ENCODE measurements at regions not wholly inside any gene's neighbourhood (a gene's known extent, or its start where the extent isn't known, plus 50 kb on each side); places are given as distances from the start of the nearest gene placed in this dataset.
"Not testable (repeated sequence)": the region's sequence is repeated elsewhere in the genome, so short reads cannot be mapped to it uniquely, and the experiment has no call there.

GRCh38 chr14:59004012-59004411, 184.5 kb upstream of the DAAM1 start:
- no peak overlapping the region for H3K27ac ChIP-seq (replicated peaks in 1 of 4)
- intact Hi-C loops (cut with DNase I): no loop called here
- no peaks in the 10 kb centered on the region for H3K36me3 ChIP-seq
- H3K9me3 ChIP-seq: no peaks in the 10 kb centered on the region
- TF ChIP-seq EP300 (IDR thresholded peaks at IDR 0.05) (no peak), CTCF (IDR thresholded peaks at IDR 0.05) (no peak), POLR2A (IDR thresholded peaks at IDR 0.05; ENCODE audit: low read depth) (no peak), POLR2AphosphoS5 (IDR thresholded peaks at IDR 0.05) (no peak)
- H3K27me3 ChIP-seq: no peaks in the 10 kb centered on the region
- 95% methylated on average over 2 of the region's 2 CpGs for WGBS
- no peaks in the 10 kb centered on the region for H3K4me1 ChIP-seq
- no peak for DNase-seq (ENCODE audit: extremely low spot score)
- no peak overlapping the region for H3K4me3 ChIP-seq

GRCh38 chr14:59006179-59006578, 182.3 kb upstream of the DAAM1 start:
- H3K27ac ChIP-seq (replicated peaks in 1 of 4); DNase-seq (ENCODE audit: extremely low spot score); H3K36me3 ChIP-seq; H3K9me3 ChIP-seq; intact Hi-C loops (cut with DNase I); H3K27me3 ChIP-seq; H3K4me3 ChIP-seq; H3K4me1 ChIP-seq: not testable (repeated sequence)
- WGBS: 77% methylated on average over 4 of the region's 4 CpGs

- intact Hi-C loops (cut with DNase I): no loop called here
- TF ChIP-seq POLR2A (IDR thresholded peaks at IDR 0.05; ENCODE audit: low read depth) (no peak), CTCF (IDR thresholded peaks at IDR 0.05) (no peak), POLR2AphosphoS5 (IDR thresholded peaks at IDR 0.05) (no peak), EP300 (IDR thresholded peaks at IDR 0.05) (no peak)
Observed at GRCh38 chr14:59009967-59010366, 178.5 kb upstream of the DAAM1 start.

GRCh38 chr14:59013672-59014298, 174.7 kb upstream of the DAAM1 start:
- WGBS: 90% methylated on average over 7 of the region's 7 CpGs
- Histone ChIP-seq H3K4me1 (no peaks in the 10 kb centered on the region), H3K27me3 (peaks cover 0 to 4% (median 0%) of the 10 kb centered on the region in 4 donors), H3K27ac (replicated peaks in 1 of 4) (no peak overlapping the region), H3K36me3 (no peaks in the 10 kb centered on the region), H3K9me3 (peaks cover 0 to 29% (median 20%) of the 10 kb centered on the region in 4 donors), H3K4me3 (no peak overlapping the region)
- TF ChIP-seq POLR2AphosphoS5 (IDR thresholded peaks at IDR 0.05): no peak
- no peak for TF ChIP-seq POLR2A (IDR thresholded peaks at IDR 0.05; ENCODE audit: low read depth)
- no peak for TF ChIP-seq CTCF (IDR thresholded peaks at IDR 0.05)
- no peak for TF ChIP-seq EP300 (IDR thresholded peaks at IDR 0.05)
- intact Hi-C loops (cut with DNase I): no loop called here
- DNase-seq (ENCODE audit: extremely low spot score): no peak

More at GRCh38 chr14:59009967-59010366, 178.5 kb upstream of the DAAM1 start:
- Histone ChIP-seq H3K36me3 (no peaks in the 10 kb centered on the region), H3K27me3 (no peaks in the 10 kb centered on the region), H3K4me3 (no peak overlapping the region), H3K4me1 (no peaks in the 10 kb centered on the region), H3K9me3 (peaks cover 0 to 29% (median 20%) of the 10 kb centered on the region in 4 donors), H3K27ac (replicated peaks in 1 of 4) (no peak overlapping the region)
- DNase-seq (ENCODE audit: extremely low spot score): no peak

- Histone ChIP-seq H3K36me3 (no peaks in the 10 kb centered on the region), H3K27ac (replicated peaks in 1 of 4) (no peak overlapping the region), H3K4me3 (no peak overlapping the region), H3K4me1 (no peaks in the 10 kb centered on the region), H3K27me3 (peaks cover 0 to 4% (median 0%) of the 10 kb centered on the region in 4 donors), H3K9me3 (peaks cover 0 to 26% (median 20%) of the 10 kb centered on the region in 4 donors)
- intact Hi-C loops (cut with DNase I): no loop called here
- WGBS: no CpG with 5 or more reads among the region's 3 CpGs
- no peak for DNase-seq (ENCODE audit: extremely low spot score)
- no peak for TF ChIP-seq POLR2A (IDR thresholded peaks at IDR 0.05; ENCODE audit: low read depth)
- no peak for TF ChIP-seq POLR2AphosphoS5 (IDR thresholded peaks at IDR 0.05)
- no peak for TF ChIP-seq CTCF (IDR thresholded peaks at IDR 0.05)
- no peak for TF ChIP-seq EP300 (IDR thresholded peaks at IDR 0.05)
Observed at GRCh38 chr14:59015482-59015881, 173.0 kb upstream of the DAAM1 start.
